Keratinocyte (primary cell): ENCODE measurements at regions not wholly inside any gene's neighbourhood (a gene's known extent, or its start where the extent isn't known, plus 50 kb on each side); places are given as distances from the start of the nearest gene placed in this dataset.

Source experiments
- EZH2 ChIP-seq: IDR thresholded peaks from one replicate; pipeline ENCODE4 v1.6.1; 2012; ENCODE audit warnings: inconsistent platforms, mild to moderate bottlenecking, low read length, moderate library complexity
- TF ChIP-seq, protein P1 (sequence below), 3 experiments: IDR thresholded peaks in 1 of 3; conservative IDR thresholded peaks in 1 of 3; optimal IDR thresholded peaks in 1 of 3; 2 replicates in 2 of 3; 3 replicates in 1 of 3; pipeline versions ENCODE3 to v1.5.1; 2011; ENCODE audit warnings: low read length in 3 of 3, mild to moderate bottlenecking in 3 of 3, moderate library complexity in 2 of 3, control low read depth in 1 of 3, inconsistent platforms in 1 of 3; ENCODE audit not compliant: insufficient read depth in 2 of 3; ENCODE audit errors: extremely low read depth in 1 of 3

DNA sequence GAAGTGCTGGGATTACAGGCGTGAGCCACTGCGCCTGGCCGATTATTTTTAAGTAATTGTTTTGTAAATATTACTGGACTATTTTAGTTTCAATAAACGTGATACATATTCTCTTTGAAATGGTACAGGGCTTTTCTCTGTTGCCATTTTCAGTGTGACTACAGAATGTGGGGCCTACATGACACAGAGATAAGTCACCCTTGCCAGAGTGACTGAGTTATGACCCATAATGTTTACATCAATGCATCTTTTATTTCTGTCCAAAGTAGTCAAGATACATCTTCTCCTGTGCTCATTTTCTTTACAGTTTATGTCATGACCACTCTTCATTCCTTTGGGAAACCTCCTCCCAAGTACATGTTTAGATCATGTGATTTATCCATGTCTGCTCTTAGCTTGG is 88.3 kb upstream of the GC start:
- TF ChIP-seq, protein P1, sequence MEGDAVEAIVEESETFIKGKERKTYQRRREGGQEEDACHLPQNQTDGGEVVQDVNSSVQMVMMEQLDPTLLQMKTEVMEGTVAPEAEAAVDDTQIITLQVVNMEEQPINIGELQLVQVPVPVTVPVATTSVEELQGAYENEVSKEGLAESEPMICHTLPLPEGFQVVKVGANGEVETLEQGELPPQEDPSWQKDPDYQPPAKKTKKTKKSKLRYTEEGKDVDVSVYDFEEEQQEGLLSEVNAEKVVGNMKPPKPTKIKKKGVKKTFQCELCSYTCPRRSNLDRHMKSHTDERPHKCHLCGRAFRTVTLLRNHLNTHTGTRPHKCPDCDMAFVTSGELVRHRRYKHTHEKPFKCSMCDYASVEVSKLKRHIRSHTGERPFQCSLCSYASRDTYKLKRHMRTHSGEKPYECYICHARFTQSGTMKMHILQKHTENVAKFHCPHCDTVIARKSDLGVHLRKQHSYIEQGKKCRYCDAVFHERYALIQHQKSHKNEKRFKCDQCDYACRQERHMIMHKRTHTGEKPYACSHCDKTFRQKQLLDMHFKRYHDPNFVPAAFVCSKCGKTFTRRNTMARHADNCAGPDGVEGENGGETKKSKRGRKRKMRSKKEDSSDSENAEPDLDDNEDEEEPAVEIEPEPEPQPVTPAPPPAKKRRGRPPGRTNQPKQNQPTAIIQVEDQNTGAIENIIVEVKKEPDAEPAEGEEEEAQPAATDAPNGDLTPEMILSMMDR (optimal IDR thresholded peaks at IDR 0.05 in 1 of 3, IDR thresholded peaks at IDR 0.05 in 1 of 3, conservative IDR thresholded peaks at IDR 0.05 in 1 of 3; ENCODE audit: extremely low read depth in 1 of 3, insufficient read depth in 2 of 3, low read length in 3 of 3), result no peak
- no peak for TF ChIP-seq EZH2
